ENCODE measurements at regions not wholly inside any gene's neighbourhood (a gene's known extent, or its start where the extent isn't known, plus 50 kb on each side); places are given as distances from the start of the nearest gene placed in this dataset.

DNA sequence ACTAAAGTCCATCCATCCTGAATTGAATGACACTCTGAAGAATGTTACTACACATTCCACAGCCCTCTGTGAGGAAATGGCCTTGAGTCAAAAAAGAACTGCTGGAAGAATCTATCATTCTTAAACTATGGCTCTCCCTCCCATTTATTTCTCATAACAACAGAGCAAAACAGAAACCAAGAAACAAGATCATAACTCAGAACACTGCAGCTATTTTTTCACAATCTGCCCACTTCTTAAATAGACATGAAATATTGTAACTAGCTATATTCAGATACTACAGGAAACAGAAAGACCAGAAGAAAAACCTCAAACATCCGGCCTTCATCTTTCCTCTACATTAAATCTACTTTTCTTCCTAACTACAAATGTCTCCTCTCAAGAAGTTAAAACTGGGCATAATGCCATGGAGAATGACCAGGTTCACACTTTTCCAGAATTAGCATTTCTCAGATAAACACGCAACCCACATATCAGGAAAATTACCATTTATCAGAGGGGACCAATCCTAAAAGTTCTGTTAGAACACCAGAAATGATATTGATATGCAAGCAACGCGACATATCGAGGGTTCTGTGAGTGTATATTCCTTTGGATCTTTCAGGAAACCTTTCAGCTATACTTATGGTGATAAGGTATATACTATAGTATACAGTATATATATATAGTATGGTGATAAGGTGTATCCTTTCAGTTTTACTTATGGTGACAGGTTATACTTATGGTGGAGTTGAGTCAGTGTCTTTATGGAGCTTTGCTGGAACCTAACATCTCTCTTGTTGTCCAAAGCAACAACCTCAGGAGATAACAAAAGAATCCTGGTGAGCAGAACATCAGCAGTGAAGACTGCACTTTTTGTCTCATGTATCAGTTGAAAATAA is 60.4 kb upstream of the IRF2 start:
- DNase-seq: no peak
- intact Hi-C loops (cut with DNase I): loop anchor here (5.0 to 10.0 kb wide), 3 partner anchors 57 to 252 kb away; no protein-coding TSS in a partner anchor
- ATAC-seq (ENCODE audit: poor library complexity): no peak

DNA sequence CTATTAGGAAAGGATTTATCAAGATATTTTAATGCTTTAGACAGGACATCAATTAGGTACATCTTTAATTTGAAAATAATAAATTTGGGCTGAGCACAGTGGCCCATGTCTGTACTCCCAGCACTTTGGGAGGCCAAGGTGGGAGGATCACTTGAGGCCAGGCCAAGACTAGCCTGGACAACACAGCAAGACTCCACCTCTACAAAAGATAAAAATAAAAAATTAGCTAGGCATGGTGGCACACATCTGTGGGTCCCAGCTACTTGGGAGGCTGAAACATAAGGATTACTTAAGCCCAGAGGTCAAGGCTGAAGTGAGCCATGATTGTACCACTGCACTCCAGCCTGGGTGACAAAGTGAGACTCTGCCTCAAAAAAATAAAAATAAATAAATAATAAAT is 59.6 kb upstream of the IRF2 start:
- ATAC-seq (ENCODE audit: poor library complexity): no peak
- DNase-seq: no peak
- intact Hi-C loops (cut with DNase I): loop anchor here (10.0 kb wide), 1 partner anchor 139 kb away; no protein-coding TSS in a partner anchor

- no peak for DNase-seq
- intact Hi-C loops (cut with DNase I): loop anchor here (10.0 kb wide), 1 partner anchor 136 kb away; no protein-coding TSS in a partner anchor
- ATAC-seq (ENCODE audit: poor library complexity): no peak
Observed at GRCh38 chr4:184531008-184531407, 56.7 kb upstream of the IRF2 start.

- intact Hi-C loops (cut with DNase I): no loop called here
- DNase-seq: no peak
- ATAC-seq (ENCODE audit: poor library complexity): no peak
Observed at GRCh38 chr4:184529283-184529682, 54.9 kb upstream of the IRF2 start.

DNA sequence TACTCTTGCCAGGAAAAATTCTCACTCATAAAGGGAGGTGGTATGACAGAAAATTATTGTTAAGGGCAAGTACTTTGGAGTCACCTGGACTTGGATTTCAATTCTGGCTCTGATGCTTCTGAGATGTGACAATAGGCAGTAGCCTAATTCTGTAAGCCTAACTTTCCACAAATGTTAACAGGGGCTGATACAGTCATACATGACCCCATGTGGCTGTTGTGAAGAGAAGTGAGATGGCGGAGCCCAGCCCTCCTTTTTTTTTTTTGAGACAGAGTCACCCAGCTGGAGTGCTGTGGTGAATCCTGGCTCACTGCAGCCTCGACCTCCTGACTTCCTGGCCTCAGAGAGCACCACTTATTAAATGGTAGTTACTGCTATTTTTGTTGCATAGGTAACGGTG is 54.4 kb upstream of the IRF2 start:
- DNase-seq (no peak), ATAC-seq (ENCODE audit: poor library complexity) (no peak)
- intact Hi-C loops (cut with DNase I): no loop called here

DNA sequence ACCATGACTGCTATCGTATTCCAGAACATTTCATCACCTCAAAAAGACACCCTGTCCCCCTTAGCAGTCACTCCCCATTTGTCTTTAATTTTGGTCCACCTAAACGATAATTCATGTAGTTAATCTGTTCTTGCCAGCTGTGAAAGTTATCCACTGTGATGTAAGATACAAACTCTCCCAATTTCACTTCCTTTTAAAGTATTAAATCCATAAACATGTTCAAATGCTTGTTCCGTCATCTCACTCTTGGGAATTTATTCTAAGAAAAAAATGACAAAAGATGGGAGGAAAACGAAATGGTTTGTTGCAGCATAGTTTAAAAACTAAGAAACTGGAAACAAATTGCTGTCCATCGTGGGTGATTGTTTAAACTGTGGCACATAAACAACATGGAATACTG is 53.7 kb upstream of the IRF2 start:
- ATAC-seq (ENCODE audit: poor library complexity) (no peak), DNase-seq (no peak)
- intact Hi-C loops (cut with DNase I): no loop called here

DNA sequence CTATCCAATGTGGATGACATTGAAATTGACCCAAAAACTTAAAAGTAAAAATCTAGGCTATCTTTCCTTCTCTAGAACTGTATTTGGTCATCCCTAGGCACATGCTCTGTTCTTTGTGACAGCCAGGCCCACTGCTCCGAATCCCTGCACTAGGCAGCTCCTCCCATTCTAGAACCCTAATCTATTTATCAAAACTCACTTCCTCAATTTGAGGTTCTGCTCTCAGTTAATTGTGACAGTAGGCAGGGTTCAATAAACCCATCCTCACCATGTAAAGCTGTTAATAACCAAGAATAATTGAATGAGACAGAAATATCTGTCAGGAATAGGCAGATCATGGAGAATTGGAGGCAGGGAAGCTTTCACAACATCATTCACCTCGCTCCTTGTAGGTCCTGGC is 51.9 kb upstream of the IRF2 start:
- DNase-seq: no peak
- intact Hi-C loops (cut with DNase I): no loop called here
- no peak for ATAC-seq (ENCODE audit: poor library complexity)
